Skeletal muscle tissue (tissue), 3 donors: ENCODE measurements at regions not wholly inside any gene's neighbourhood (a gene's known extent, or its start where the extent isn't known, plus 50 kb on each side); places are given as distances from the start of the nearest gene placed in this dataset.

Source experiments
- H3K27ac ChIP-seq: one replicate; pipeline ENCODE4 v1.7.0; 2013; ENCODE audit warnings: mild to moderate bottlenecking, low read depth, low read length, inconsistent platforms
- H3K27me3 ChIP-seq, 3 donors: one replicate each; pipeline ENCODE4 v1.7.0; 2013; ENCODE audit warnings: low read length in 3 of 3; ENCODE audit not compliant: control insufficient read depth in 3 of 3, insufficient read depth in 3 of 3
- H3K36me3 ChIP-seq, 3 donors: one replicate each; pipeline ENCODE4 v1.7.0; 2013; ENCODE audit warnings: low read length in 3 of 3; ENCODE audit not compliant: control insufficient read depth in 3 of 3, insufficient read depth in 3 of 3
- H3K4me1 ChIP-seq, 3 donors: one replicate each; pipeline ENCODE4 v1.7.0; 2013; ENCODE audit warnings: low read length in 3 of 3, mild to moderate bottlenecking in 3 of 3; ENCODE audit not compliant: control insufficient read depth in 3 of 3, insufficient read depth in 3 of 3
- H3K4me3 ChIP-seq, 3 donors: one replicate each; pipeline ENCODE4 v1.7.0; 2013; ENCODE audit warnings: low read length in 3 of 3
- H3K9ac ChIP-seq, 3 donors: one replicate each; pipeline ENCODE4 v1.7.0; 2013; ENCODE audit warnings: low read length in 3 of 3, mild to moderate bottlenecking in 3 of 3, moderate library complexity in 2 of 3, low read depth in 1 of 3
- H3K9me3 ChIP-seq, 3 donors: one replicate each; pipeline ENCODE4 v1.7.0; 2013; ENCODE audit warnings: low read length in 3 of 3; ENCODE audit not compliant: control insufficient read depth in 3 of 3
- donor health status: Osteomylitis.

GRCh38 chr1:229887043-229887822 lies 179.8 kb upstream of the GALNT2 start:
- peak overlapping the region; percentile 90 for H3K27ac ChIP-seq
- no peaks in the 10 kb centered on the region for H3K36me3 ChIP-seq
- H3K9ac ChIP-seq: peak overlapping the region in 2 of 3 donors; percentile 12 to 55
- H3K4me3 ChIP-seq: no peak overlapping the region
- peaks cover 40 to 56% (median 44%) of the 10 kb centered on the region in 3 donors for H3K4me1 ChIP-seq
- peaks cover 0 to 3% (median 0%) of the 10 kb centered on the region in 3 donors for H3K27me3 ChIP-seq
- no peaks in the 10 kb centered on the region for H3K9me3 ChIP-seq

GRCh38 chr1:229888157-229888556 lies 178.9 kb upstream of the GALNT2 start:
- Histone ChIP-seq H3K27me3 (no peaks in the 10 kb centered on the region), H3K4me1 (peaks cover 35 to 49% (median 36%) of the 10 kb centered on the region in 3 donors), H3K9me3 (no peaks in the 10 kb centered on the region), H3K4me3 (no peak overlapping the region), H3K27ac (peak overlapping the region; percentile 90), H3K9ac (peak overlapping the region in 1 of 3 donors; percentile 48), H3K36me3 (no peaks in the 10 kb centered on the region)

- Histone ChIP-seq H3K27ac (peak overlapping the region; percentile 90), H3K9ac (peak overlapping the region in 2 of 3 donors; percentile 48 to 55), H3K27me3 (no peaks in the 10 kb centered on the region), H3K36me3 (no peaks in the 10 kb centered on the region), H3K4me3 (no peak overlapping the region), H3K4me1 (peaks cover 33 to 49% (median 36%) of the 10 kb centered on the region in 3 donors), H3K9me3 (no peaks in the 10 kb centered on the region)
These were observed 178.5 kb upstream of the GALNT2 start for GRCh38 chr1:229888561-229889001.

- H3K4me1 ChIP-seq: peaks cover 33 to 49% (median 36%) of the 10 kb centered on the region in 3 donors
- peak overlapping the region; percentile 90 for H3K27ac ChIP-seq
- H3K36me3 ChIP-seq: no peaks in the 10 kb centered on the region
- H3K9me3 ChIP-seq: no peaks in the 10 kb centered on the region
- H3K27me3 ChIP-seq: no peaks in the 10 kb centered on the region
- H3K4me3 ChIP-seq: no peak overlapping the region
- H3K9ac ChIP-seq: peak overlapping the region; percentile 39 to 55 (median 48)
These were observed 178.0 kb upstream of the GALNT2 start for GRCh38 chr1:229889031-229889517.

- H3K27ac ChIP-seq: no peak overlapping the region
- peaks cover 17 to 32% (median 27%) of the 10 kb centered on the region in 3 donors for H3K4me1 ChIP-seq
- no peaks in the 10 kb centered on the region for H3K36me3 ChIP-seq
- H3K9me3 ChIP-seq: no peaks in the 10 kb centered on the region
- no peak overlapping the region for H3K4me3 ChIP-seq
- H3K9ac ChIP-seq: no peak overlapping the region
- no peaks in the 10 kb centered on the region for H3K27me3 ChIP-seq
These were observed 175.8 kb upstream of the GALNT2 start for GRCh38 chr1:229891227-229891626.

- Histone ChIP-seq H3K36me3 (no peaks in the 10 kb centered on the region), H3K27ac (no peak overlapping the region), H3K27me3 (no peaks in the 10 kb centered on the region), H3K4me1 (peaks cover 11 to 25% (median 22%) of the 10 kb centered on the region in 3 donors), H3K4me3 (no peak overlapping the region), H3K9ac (no peak overlapping the region), H3K9me3 (no peaks in the 10 kb centered on the region)
These were observed 174.4 kb upstream of the GALNT2 start for GRCh38 chr1:229892515-229893117.

- H3K36me3 ChIP-seq: no peaks in the 10 kb centered on the region
- no peaks in the 10 kb centered on the region for H3K9me3 ChIP-seq
- H3K4me1 ChIP-seq: peaks cover 6 to 17% (median 15%) of the 10 kb centered on the region in 3 donors
- no peak overlapping the region for H3K9ac ChIP-seq
- H3K27me3 ChIP-seq: no peaks in the 10 kb centered on the region
- H3K27ac ChIP-seq: no peak overlapping the region
- H3K4me3 ChIP-seq: no peak overlapping the region
These were observed 173.1 kb upstream of the GALNT2 start for GRCh38 chr1:229893762-229894444.

- no peaks in the 10 kb centered on the region for H3K36me3 ChIP-seq
- H3K27ac ChIP-seq: no peak overlapping the region
- no peak overlapping the region for H3K9ac ChIP-seq
- H3K4me3 ChIP-seq: no peak overlapping the region
- no peaks in the 10 kb centered on the region for H3K27me3 ChIP-seq
- no peaks in the 10 kb centered on the region for H3K9me3 ChIP-seq
- H3K4me1 ChIP-seq: peaks cover 6 to 13% (median 10%) of the 10 kb centered on the region in 3 donors
These were observed 172.5 kb upstream of the GALNT2 start for GRCh38 chr1:229894532-229894931.

- H3K36me3 ChIP-seq: no peaks in the 10 kb centered on the region
- peaks cover 5 to 10% (median 6%) of the 10 kb centered on the region in 3 donors for H3K4me1 ChIP-seq
- H3K27me3 ChIP-seq: no peaks in the 10 kb centered on the region
- H3K27ac ChIP-seq: no peak overlapping the region
- no peak overlapping the region for H3K9ac ChIP-seq
- H3K4me3 ChIP-seq: no peak overlapping the region
- H3K9me3 ChIP-seq: no peaks in the 10 kb centered on the region
These were observed 171.4 kb upstream of the GALNT2 start for GRCh38 chr1:229895605-229896004.
